Esophagus muscularis mucosa (tissue), 4 donors: ENCODE measurements at regions not wholly inside any gene's neighbourhood (a gene's known extent, or its start where the extent isn't known, plus 50 kb on each side); places are given as distances from the start of the nearest gene placed in this dataset.

Experiments
- DNase-seq: peaks from one replicate; pipeline ENCODE4 v3.0.0-alpha.2; 2017; ENCODE audit errors: extremely low spot score
- H3K27ac ChIP-seq, 4 donors: fragments of 200-600 bp; sonication (generic); replicated peaks in 1 of 4; 1 replicate in 3 of 4; 2 replicates in 1 of 4; pipeline ENCODE4 v1.5.1; 2016 to 2019; ENCODE audit warnings: mild to moderate bottlenecking in 1 of 4
- H3K27me3 ChIP-seq, 4 donors: fragments of 200-600 bp; sonication (generic); one replicate each; pipeline versions ENCODE4 v1.5.1 to v1.6.0; 2016 to 2019
- H3K36me3 ChIP-seq, 4 donors: fragments of 200-600 bp; sonication (generic); one replicate each; pipeline ENCODE4 v1.5.1; 2016 to 2019
- H3K4me1 ChIP-seq, 4 donors: fragments of 200-600 bp; sonication (generic); one replicate each; pipeline ENCODE4 v1.5.1; 2016 to 2019
- H3K4me3 ChIP-seq, 4 donors: fragments of 200-600 bp; sonication (generic); 1 replicate in 2 of 4; 2 replicates in 2 of 4; pipeline ENCODE4 v1.5.1; 2016 to 2019; ENCODE audit warnings: mild to moderate bottlenecking in 4 of 4, moderate library complexity in 1 of 4
- H3K9me3 ChIP-seq, 4 donors: fragments of 200-600 bp; sonication (generic); 1 replicate in 3 of 4; 2 replicates in 1 of 4; pipeline ENCODE4 v1.5.1; 2016 to 2019
- CTCF ChIP-seq, 3 experiments: fragments of 200-600 bp in 2 of 3; fragments of 450-650 bp in 1 of 3; sonication (generic) in 2 of 3; IDR thresholded peaks; one replicate each; pipeline ENCODE4 v1.5.1; 2017 to 2019; ENCODE audit warnings: antibody characterized with exemption in 3 of 3, mild to moderate bottlenecking in 2 of 3, moderate library complexity in 1 of 3
- EP300 ChIP-seq: sonication (generic); formaldehyde crosslinking; IDR thresholded peaks from one replicate; pipeline ENCODE4 v1.6.1; 2017; ENCODE audit warnings: antibody characterized with exemption
- POLR2A ChIP-seq: fragments of 450-650 bp; IDR thresholded peaks from one replicate; pipeline ENCODE4 v1.6.1; 2017; ENCODE audit warnings: antibody characterized with exemption, moderate library complexity, mild to moderate bottlenecking, low read depth
- POLR2AphosphoS5 ChIP-seq, 2 donors: sonication (generic); formaldehyde crosslinking; IDR thresholded peaks; one replicate each; pipeline ENCODE4 v1.6.1; 2017; ENCODE audit warnings: antibody characterized with exemption in 2 of 2
- WGBS: methylation state at CpG from one replicate; pipeline ENCODE4 v1.1.5; 2018; 5-methylcytosine and 5-hydroxymethylcytosine counted together
- intact Hi-C: fragments of 100-400 bp; cut with DNase I; formaldehyde crosslinking; loops from one replicate; pipeline ENCODE4 v1.15.1; 2023

- Histone ChIP-seq H3K36me3 (no peaks in the 10 kb centered on the region), H3K4me3 (no peak overlapping the region), H3K27me3 (peaks cover 0 to 24% (median 0%) of the 10 kb centered on the region in 4 donors), H3K9me3 (no peaks in the 10 kb centered on the region), H3K27ac (no peak overlapping the region), H3K4me1 (no peaks in the 10 kb centered on the region)
- intact Hi-C loops: no loop called here
- 92% methylated on average over 6 of the region's 7 CpGs for WGBS
- TF ChIP-seq EP300 (no peak), CTCF (IDR thresholded peaks at IDR 0.05) (no peak)
- no peak for DNase-seq
Measured at GRCh38 chr10:130866857-130867256, 444.7 kb downstream of the TCERG1L start.

- intact Hi-C loops: no loop called here
- Histone ChIP-seq H3K4me1 (no peaks in the 10 kb centered on the region), H3K4me3 (no peak overlapping the region), H3K27ac (no peak overlapping the region), H3K36me3 (no peaks in the 10 kb centered on the region), H3K9me3 (no peaks in the 10 kb centered on the region), H3K27me3 (peaks cover 0 to 24% (median 0%) of the 10 kb centered on the region in 4 donors)
- TF ChIP-seq POLR2A (no peak), POLR2AphosphoS5 (IDR thresholded peaks at IDR 0.05) (no peak)
- no peak for DNase-seq
- 67% methylated on average over 5 of the region's 10 CpGs for WGBS
Measured at GRCh38 chr10:130867446-130868194, 443.9 kb downstream of the TCERG1L start.

- WGBS: 49% methylated on average over 11 of the region's 11 CpGs
- DNase-seq: no peak
- Histone ChIP-seq H3K36me3 (no peaks in the 10 kb centered on the region), H3K4me3 (no peak overlapping the region), H3K9me3 (no peaks in the 10 kb centered on the region), H3K27ac (no peak overlapping the region), H3K27me3 (peaks cover 0 to 27% (median 0%) of the 10 kb centered on the region in 4 donors), H3K4me1 (no peaks in the 10 kb centered on the region)
- intact Hi-C loops: no loop called here
- TF ChIP-seq CTCF (IDR thresholded peaks at IDR 0.05): no peak
- no peak for TF ChIP-seq POLR2AphosphoS5 (IDR thresholded peaks at IDR 0.05)
- no peak for TF ChIP-seq EP300
- no peak for TF ChIP-seq POLR2A
Measured at GRCh38 chr10:130869179-130869841, 442.2 kb downstream of the TCERG1L start.

- no peak for TF ChIP-seq CTCF (IDR thresholded peaks at IDR 0.05)
- intact Hi-C loops: no loop called here
- Histone ChIP-seq H3K27ac (no peak overlapping the region), H3K36me3 (no peaks in the 10 kb centered on the region), H3K4me3 (no peak overlapping the region), H3K4me1 (no peaks in the 10 kb centered on the region), H3K9me3 (no peaks in the 10 kb centered on the region), H3K27me3 (peaks cover 0 to 24% (median 0%) of the 10 kb centered on the region in 4 donors)
- WGBS: 0% methylated on average over 1 of the region's 1 CpG
- no peak for DNase-seq
Measured at GRCh38 chr10:130871406-130871805, 440.1 kb downstream of the TCERG1L start.

GRCh38 chr10:130873636-130874035 is 437.9 kb downstream of the TCERG1L start:
- TF ChIP-seq POLR2AphosphoS5 (IDR thresholded peaks at IDR 0.05) (no peak), CTCF (IDR thresholded peaks at IDR 0.05) (no peak), POLR2A (no peak), EP300 (no peak)
- DNase-seq: no peak
- 100% methylated on average over 1 of the region's 1 CpG for WGBS

More at GRCh38 chr10:130873636-130874035, 437.9 kb downstream of the TCERG1L start:
- Histone ChIP-seq H3K4me3 (no peak overlapping the region), H3K9me3 (no peaks in the 10 kb centered on the region), H3K36me3 (no peaks in the 10 kb centered on the region), H3K27me3 (peaks cover 0 to 8% (median 0%) of the 10 kb centered on the region in 4 donors), H3K4me1 (no peaks in the 10 kb centered on the region), H3K27ac (no peak overlapping the region)
- intact Hi-C loops: no loop called here
